GM21723 (cell line): ENCODE measurements at regions not wholly inside any gene's neighbourhood (a gene's known extent, or its start where the extent isn't known, plus 50 kb on each side); places are given as distances from the start of the nearest gene placed in this dataset.

Experiments used
- ATAC-seq: cut with Tn5 transposase; IDR thresholded peaks from one replicate; pipeline ENCODE4 v1.9.1; 2021; ENCODE audit warnings: mild to moderate bottlenecking, moderate library complexity; ENCODE audit not compliant: unreplicated experiment

GRCh38 chr17:33750943-33751701 lies 458.0 kb upstream of the ASIC2 start:
- ATAC-seq = no peak

DNA sequence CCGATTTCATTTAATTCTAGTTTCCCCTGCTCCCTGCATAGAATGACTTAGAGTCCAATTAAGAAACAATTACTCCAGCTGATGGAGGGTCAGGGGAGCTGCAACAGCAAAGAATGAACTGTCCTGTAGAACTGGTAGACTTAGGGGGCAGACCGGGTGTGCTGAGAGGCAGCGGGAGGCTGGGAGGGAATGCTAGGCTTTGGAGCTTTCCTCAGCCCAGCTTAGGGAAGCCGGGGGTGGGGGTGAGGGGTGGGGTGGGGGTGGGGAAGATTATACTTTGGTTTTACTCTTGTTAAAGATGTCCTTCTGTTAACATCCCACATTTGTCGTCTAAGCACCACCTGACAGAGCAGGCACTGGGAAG lies 458.6 kb upstream of the ASIC2 start:
- no peak for ATAC-seq

- ATAC-seq = no peak
These were observed 460.4 kb upstream of the ASIC2 start for GRCh38 chr17:33753452-33753851.

DNA sequence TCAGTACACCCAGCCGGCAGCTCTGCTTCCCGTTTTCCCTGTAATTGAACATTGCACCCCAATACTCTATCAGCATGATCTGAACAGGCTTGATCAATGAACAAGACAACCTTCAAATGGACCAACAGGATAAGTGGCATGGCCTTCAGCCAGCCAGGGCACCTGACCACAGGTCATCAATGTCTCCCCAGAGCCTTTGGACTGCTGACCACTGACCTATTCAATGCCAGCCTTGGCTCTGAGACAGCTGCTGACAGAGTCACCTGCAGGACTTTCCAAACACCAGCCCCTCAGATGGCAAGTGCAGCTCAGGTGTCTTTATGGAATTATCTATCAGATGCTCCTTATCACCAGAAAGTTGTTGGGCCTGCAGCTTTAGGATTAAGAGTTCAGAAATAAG lies 462.9 kb upstream of the ASIC2 start:
- no peak for ATAC-seq

- no peak for ATAC-seq
These were observed 472.8 kb upstream of the ASIC2 start for GRCh38 chr17:33765871-33766270.

DNA sequence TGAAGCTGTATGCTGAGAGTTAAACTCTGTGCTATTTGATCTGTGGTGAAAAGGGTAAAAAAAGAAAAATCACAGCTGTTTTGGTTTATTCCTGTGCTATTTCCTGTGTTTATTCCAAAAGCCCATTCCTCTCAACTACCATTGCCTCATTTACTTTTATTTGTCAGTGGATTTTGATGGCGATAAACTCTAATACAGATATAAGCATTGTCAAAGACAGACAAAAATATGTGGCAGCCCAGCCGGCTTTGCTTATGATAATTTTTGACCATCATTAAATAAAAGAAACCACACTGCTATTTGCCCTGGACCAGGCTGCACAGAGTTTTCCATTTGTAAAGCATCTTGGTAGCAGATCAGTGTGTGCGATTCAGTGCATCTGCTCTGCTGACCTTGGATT lies 473.6 kb upstream of the ASIC2 start:
- no peak for ATAC-seq

DNA sequence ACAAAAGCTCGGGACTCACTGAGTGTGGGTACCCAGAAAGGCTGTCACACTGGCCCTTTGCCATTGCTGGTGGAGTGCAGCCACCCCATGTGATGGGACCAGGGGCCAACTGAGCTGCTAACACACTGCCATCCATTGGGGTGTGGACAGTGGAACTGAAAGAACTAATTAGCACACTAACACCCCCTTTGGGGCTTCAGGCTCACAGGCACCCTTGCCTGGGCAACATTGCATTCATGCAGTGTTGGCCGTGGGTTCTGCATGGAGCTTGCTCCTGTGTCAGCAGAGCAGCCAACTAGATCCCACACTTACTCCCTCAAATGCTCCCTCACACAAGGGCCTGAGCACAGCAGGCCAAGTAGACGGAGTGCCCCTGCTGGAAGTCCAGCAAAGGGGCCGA lies 476.0 kb upstream of the ASIC2 start:
- ATAC-seq = no peak

GRCh38 chr17:33776304-33776703 lies 478.8 kb upstream of the CCL2 start:
- no peak for ATAC-seq

- ATAC-seq = no peak
These were observed 478.2 kb upstream of the CCL2 start for GRCh38 chr17:33776903-33777302.

GRCh38 chr17:33777674-33778073 lies 477.4 kb upstream of the CCL2 start:
- no peak for ATAC-seq

DNA sequence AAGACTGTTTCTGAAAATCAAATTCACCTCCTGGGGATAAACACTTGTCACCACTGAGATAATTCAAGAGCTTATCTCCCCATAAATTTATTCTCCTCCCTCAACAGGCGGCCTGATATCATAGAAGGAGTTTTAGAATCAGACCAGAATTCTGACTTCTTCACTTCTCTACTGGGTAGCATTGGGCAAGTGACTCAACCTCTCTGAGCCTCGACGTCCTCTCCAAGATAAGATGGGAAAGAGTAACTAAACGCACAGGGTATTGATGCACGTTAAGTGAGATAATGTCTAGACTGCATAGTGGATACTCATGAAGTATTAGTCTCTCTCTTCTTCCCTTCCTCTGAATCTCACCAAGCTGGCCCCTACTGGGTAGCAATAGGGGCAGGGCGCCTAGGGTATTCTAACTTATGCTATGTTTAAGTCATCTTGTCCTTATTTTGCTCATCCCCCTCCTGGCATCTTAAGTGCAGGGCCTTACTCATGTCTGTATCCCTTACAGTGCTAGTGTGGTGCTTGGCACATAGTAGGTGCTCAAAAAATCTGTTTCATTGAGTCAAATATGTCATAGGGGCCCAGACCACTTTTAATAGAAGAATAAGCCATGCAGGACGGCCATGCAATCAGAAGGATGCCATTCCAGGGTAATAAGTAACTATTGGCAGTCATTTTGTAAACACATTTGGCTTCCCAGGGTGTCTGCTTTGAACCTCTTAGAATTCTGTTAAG lies 476.4 kb upstream of the CCL2 start:
- no peak for ATAC-seq

- ATAC-seq = no peak
These were observed 475.9 kb upstream of the CCL2 start for GRCh38 chr17:33779234-33779591.

- ATAC-seq = no peak
These were observed 469.8 kb upstream of the CCL2 start for GRCh38 chr17:33785281-33785680.

GRCh38 chr17:33786478-33786877 lies 468.6 kb upstream of the CCL2 start:
- ATAC-seq = no peak

GRCh38 chr17:33789658-33790057 lies 465.4 kb upstream of the CCL2 start:
- no peak for ATAC-seq

GRCh38 chr17:33797181-33797580 lies 457.9 kb upstream of the CCL2 start:
- ATAC-seq = no peak

DNA sequence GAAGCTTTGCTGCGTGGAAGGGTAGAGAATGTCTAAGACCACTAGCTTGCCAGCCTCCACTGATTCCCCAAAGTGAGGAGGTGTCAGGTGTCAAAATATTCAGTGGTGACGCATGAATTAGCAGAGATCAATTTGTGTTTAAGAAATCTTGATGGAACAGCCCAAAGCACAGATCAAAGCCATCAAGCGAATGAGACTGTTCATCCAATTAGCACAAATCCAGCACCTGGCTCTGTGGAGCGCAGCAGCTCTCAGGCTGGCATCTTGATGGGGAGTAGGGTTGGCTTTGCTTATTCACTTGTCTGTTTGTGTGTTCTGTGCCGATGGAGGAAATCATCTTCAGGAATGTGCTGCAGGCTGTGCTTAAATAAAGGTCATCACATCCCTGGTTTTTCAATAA lies 456.8 kb upstream of the CCL2 start:
- ATAC-seq = no peak

- no peak for ATAC-seq
These were observed 452.5 kb upstream of the CCL2 start for GRCh38 chr17:33802349-33803198.

DNA sequence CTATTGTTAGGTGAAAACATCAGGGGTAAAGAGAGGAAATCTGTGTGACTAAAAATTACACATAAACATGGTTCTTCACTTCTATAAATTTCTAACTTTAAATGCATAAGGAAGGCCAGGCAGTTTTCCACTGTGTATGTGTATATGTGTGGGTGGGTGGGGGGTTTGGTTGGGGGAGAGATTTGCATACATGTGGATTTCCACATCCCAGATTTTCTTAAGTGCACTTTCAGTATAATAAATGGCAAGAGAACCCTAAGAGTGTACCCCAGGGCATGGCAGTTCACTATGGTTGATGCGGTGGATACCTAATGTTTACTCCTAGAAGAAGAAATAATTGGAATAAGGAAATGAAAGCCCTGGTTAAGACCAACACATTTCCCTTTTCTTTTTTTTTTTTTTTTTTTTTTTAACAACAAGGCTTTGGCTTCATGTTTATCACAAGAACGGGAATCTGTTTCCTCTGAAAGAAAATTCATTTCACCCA lies 451.8 kb upstream of the CCL2 start:
- no peak for ATAC-seq

- ATAC-seq = no peak
These were observed 451.4 kb upstream of the CCL2 start for GRCh38 chr17:33803686-33804085.

DNA sequence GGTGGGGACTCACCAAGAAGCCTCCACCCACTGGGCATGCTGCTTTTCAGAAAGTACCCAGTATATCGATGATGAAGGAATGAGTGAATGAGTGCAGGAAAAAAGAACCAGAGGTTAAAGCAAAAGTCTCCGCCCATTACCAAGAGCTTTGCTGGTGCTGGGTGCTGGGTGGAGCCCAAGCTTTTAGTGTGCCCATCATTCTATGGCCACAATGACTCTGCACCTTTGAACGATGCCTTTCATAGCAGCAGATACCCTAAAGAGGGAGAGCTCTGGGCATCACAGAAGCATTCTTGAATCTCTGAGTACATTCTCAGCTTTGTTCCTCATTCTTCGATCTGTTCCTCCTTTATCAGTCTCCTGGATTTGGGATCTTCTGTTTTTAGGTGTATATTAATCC lies 450.7 kb upstream of the CCL2 start:
- no peak for ATAC-seq

DNA sequence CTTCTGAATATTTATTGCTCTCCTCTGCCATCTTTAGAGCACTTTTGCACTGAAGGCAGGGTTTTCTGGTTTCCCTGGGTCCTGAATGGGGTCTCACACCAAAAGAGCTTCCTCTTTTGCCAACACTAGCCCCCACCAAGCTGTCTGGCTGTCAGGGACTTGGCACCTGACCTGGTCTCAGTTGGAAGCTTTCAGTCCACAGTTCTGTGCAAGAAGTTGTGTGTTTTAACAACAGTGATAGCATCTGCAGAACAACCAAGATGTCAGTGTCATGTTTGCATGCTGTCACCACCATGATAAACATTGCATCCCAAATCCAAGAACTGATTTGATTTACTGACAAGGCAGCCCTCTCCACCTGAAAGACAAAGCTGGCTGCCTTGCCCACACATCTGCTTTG lies 448.5 kb upstream of the CCL2 start:
- no peak for ATAC-seq
